ENCODE measurements at regions not wholly inside any gene's neighbourhood (a gene's known extent, or its start where the extent isn't known, plus 50 kb on each side); places are given as distances from the start of the nearest gene placed in this dataset.

DNA sequence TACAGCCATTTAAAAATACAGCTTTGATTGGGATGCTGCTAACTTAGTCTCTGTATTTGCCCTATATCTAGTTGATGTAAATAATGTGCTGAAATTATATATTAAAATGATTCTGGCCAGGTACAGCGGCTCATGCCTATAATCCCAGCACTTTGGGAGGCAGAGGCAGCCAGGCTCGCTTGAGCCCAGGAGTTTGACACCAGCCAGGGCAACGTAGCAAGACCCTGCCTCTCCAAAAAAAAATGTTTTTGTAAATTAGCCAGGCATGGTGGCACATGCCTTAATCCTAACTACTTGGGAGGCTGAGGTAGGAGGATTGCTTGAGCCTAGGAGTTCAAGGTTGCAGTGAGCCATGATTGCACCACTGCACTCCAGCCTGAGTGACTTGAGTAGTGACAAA is 143.8 kb upstream of the CELF2 start:
- H3K27me3 Mint-ChIP-seq (ENCODE audit: low read depth in 2 of 2), result peaks cover 15 to 34% of the 10 kb centered on the region in 2 donors
- H3K4me3 Mint-ChIP-seq, result no peak overlapping the region
- intact Hi-C loops (cut with micrococcal nuclease), result no loop called here
- H3K4me3 ChIP-seq (ENCODE audit: low read length), result no peak overlapping the region
- no peaks in the 10 kb centered on the region for H3K4me1 Mint-ChIP-seq
- no peaks in the 10 kb centered on the region for H3K36me3 Mint-ChIP-seq
- DNase-seq (no peak), ATAC-seq (no peak)
- H3K27me3 ChIP-seq (ENCODE audit: control insufficient read depth, insufficient read depth, low read length), result no peaks in the 10 kb centered on the region
- H3K9me3 Mint-ChIP-seq, result no peaks in the 10 kb centered on the region
- TF ChIP-seq, protein P1, sequence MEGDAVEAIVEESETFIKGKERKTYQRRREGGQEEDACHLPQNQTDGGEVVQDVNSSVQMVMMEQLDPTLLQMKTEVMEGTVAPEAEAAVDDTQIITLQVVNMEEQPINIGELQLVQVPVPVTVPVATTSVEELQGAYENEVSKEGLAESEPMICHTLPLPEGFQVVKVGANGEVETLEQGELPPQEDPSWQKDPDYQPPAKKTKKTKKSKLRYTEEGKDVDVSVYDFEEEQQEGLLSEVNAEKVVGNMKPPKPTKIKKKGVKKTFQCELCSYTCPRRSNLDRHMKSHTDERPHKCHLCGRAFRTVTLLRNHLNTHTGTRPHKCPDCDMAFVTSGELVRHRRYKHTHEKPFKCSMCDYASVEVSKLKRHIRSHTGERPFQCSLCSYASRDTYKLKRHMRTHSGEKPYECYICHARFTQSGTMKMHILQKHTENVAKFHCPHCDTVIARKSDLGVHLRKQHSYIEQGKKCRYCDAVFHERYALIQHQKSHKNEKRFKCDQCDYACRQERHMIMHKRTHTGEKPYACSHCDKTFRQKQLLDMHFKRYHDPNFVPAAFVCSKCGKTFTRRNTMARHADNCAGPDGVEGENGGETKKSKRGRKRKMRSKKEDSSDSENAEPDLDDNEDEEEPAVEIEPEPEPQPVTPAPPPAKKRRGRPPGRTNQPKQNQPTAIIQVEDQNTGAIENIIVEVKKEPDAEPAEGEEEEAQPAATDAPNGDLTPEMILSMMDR (IDR thresholded peaks at IDR 0.05), result no peak
- H3K27ac Mint-ChIP-seq, result no peak overlapping the region
- no peaks in the 10 kb centered on the region for H3K9me3 ChIP-seq (ENCODE audit: control insufficient read depth, insufficient read depth, low read length)
- 85% methylated on average over 3 of the region's 3 CpGs for WGBS (ENCODE audit: insufficient coverage)
- no peaks in the 10 kb centered on the region for H3K36me3 ChIP-seq (ENCODE audit: control insufficient read depth, insufficient read depth, low read length)
- H3K27ac ChIP-seq (ENCODE audit: low read length), result no peak overlapping the region
- no peaks in the 10 kb centered on the region for H3K4me1 ChIP-seq (ENCODE audit: control insufficient read depth, insufficient read depth, low read length)

DNA sequence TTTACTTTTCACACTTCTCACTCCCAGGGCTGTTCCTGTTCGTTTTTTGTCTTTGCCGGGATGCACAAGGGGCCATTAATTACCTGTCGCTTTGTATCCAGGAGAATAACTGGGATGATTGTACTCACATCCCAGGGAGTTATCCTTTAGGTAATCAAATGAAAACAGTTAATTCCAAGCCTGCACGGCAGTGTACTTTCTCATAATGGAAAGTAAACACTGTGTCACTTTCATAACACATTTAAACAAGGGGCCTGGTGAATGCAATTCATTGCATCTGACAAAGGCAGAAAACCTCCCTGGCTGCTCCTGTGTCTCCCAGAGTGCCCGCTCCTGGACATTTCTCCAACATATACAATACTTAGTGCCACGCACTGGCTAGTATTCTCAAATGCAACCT is 138.7 kb upstream of the CELF2 start:
- no peak overlapping the region for H3K27ac ChIP-seq (ENCODE audit: low read length)
- no peak for DNase-seq
- Mint-ChIP-seq H3K4me3 (no peak overlapping the region), H3K27ac (no peak overlapping the region), H3K4me1 (no peaks in the 10 kb centered on the region), H3K27me3 (ENCODE audit: low read depth in 2 of 2) (peaks cover 11 to 18% of the 10 kb centered on the region in 2 donors), H3K36me3 (peaks cover under 1% of the 10 kb centered on the region), H3K9me3 (peaks cover 0 to 2% of the 10 kb centered on the region in 2 donors)
- TF ChIP-seq, protein P1 (IDR thresholded peaks at IDR 0.05), result no peak
- no peaks in the 10 kb centered on the region for H3K27me3 ChIP-seq (ENCODE audit: control insufficient read depth, insufficient read depth, low read length)
- intact Hi-C loops (cut with micrococcal nuclease), result no loop called here
- WGBS (ENCODE audit: insufficient coverage), result 88% methylated on average over 6 of the region's 6 CpGs
- no peaks in the 10 kb centered on the region for H3K36me3 ChIP-seq (ENCODE audit: control insufficient read depth, insufficient read depth, low read length)
- H3K4me3 ChIP-seq (ENCODE audit: low read length), result no peak overlapping the region
- no peaks in the 10 kb centered on the region for H3K9me3 ChIP-seq (ENCODE audit: control insufficient read depth, insufficient read depth, low read length)
- ATAC-seq, result no peak
- H3K4me1 ChIP-seq (ENCODE audit: control insufficient read depth, insufficient read depth, low read length), result no peaks in the 10 kb centered on the region

DNA sequence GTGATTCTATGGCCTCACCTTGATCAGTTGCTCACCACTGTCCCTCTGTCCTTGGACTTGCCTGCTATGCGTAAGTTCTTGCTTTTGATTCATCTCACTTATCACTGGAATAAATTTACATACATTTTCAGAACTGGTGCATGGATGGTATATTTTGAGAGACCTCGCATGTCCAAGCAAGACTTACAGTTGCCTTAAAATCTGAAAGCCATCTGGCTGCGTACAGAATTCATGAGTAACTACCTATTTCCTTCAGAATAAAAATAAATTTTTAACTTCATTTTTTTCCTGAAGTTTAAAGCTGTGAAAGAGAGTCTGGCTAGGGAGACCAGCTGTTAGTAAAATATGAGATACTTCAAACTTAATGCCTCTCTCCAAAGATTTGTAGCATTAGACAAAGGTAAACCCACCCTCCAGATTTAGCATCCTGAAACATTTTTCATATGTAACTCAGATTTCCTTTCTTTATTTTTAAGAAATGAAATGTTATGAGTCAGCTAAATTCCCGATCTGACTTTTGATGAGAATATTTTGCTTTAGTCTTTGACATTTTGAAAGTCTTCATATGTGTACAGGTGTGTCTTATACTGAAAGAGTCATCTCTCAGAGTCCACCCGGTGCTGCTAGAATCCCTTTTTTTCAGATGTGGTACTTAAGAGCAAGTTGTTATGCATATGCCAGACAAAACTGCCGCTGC is 136.4 kb upstream of the CELF2 start:
- no peaks in the 10 kb centered on the region for H3K36me3 ChIP-seq (ENCODE audit: control insufficient read depth, insufficient read depth, low read length)
- Mint-ChIP-seq H3K27me3 (ENCODE audit: low read depth in 2 of 2) (peaks cover 13 to 17% of the 10 kb centered on the region in 2 donors), H3K4me1 (no peaks in the 10 kb centered on the region), H3K36me3 (peaks cover 10% of the 10 kb centered on the region), H3K4me3 (no peak overlapping the region), H3K27ac (no peak overlapping the region), H3K9me3 (peaks cover 3 to 7% of the 10 kb centered on the region in 2 donors)
- no peaks in the 10 kb centered on the region for H3K9me3 ChIP-seq (ENCODE audit: control insufficient read depth, insufficient read depth, low read length)
- DNase-seq, result no peak
- ATAC-seq, result no peak
- no peaks in the 10 kb centered on the region for H3K27me3 ChIP-seq (ENCODE audit: control insufficient read depth, insufficient read depth, low read length)
- H3K4me1 ChIP-seq (ENCODE audit: control insufficient read depth, insufficient read depth, low read length), result no peaks in the 10 kb centered on the region
- TF ChIP-seq, protein P1 (IDR thresholded peaks at IDR 0.05), result no peak
- intact Hi-C loops (cut with micrococcal nuclease), result no loop called here
- WGBS (ENCODE audit: insufficient coverage), result 76% methylated on average over 5 of the region's 6 CpGs
- H3K27ac ChIP-seq (ENCODE audit: low read length), result no peak overlapping the region
- no peak overlapping the region for H3K4me3 ChIP-seq (ENCODE audit: low read length)

DNA sequence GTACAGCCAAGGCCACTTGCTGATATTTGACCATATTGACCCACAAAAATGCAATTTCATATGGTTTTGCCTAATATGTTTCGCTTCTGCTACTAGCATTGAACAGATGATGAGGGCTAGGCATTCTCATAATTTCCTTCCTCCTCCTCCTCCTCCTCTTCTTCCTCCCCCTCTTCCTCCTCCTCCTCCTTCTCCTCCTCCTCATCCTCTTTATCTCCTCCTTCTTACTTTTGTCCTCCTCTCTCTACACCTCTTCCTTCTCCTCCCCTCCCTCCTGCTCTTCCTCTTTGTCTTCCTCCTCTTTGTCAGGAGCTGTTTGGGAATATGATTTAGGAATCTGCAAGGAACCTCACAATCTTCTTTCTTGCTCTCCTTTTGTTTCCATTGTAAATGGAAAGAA is 133.9 kb upstream of the CELF2 start:
- Histone ChIP-seq H3K4me1 (ENCODE audit: control insufficient read depth, insufficient read depth, low read length) (no peaks in the 10 kb centered on the region), H3K36me3 (ENCODE audit: control insufficient read depth, insufficient read depth, low read length) (no peaks in the 10 kb centered on the region), H3K27ac (ENCODE audit: low read length) (no peak overlapping the region), H3K27me3 (ENCODE audit: control insufficient read depth, insufficient read depth, low read length) (no peaks in the 10 kb centered on the region), H3K9me3 (ENCODE audit: control insufficient read depth, insufficient read depth, low read length) (no peaks in the 10 kb centered on the region), H3K4me3 (ENCODE audit: low read length) (no peak overlapping the region)
- no peaks in the 10 kb centered on the region for H3K4me1 Mint-ChIP-seq
- intact Hi-C loops (cut with micrococcal nuclease), result no loop called here
- ATAC-seq (no peak), DNase-seq (no peak)
- 87% methylated on average over 1 of the region's 1 CpG for WGBS (ENCODE audit: insufficient coverage)
- peaks cover 6 to 12% of the 10 kb centered on the region in 2 donors for H3K27me3 Mint-ChIP-seq (ENCODE audit: low read depth in 2 of 2)
- H3K36me3 Mint-ChIP-seq, result peaks cover 10% of the 10 kb centered on the region
- H3K27ac Mint-ChIP-seq, result no peak overlapping the region
- TF ChIP-seq, protein P1 (IDR thresholded peaks at IDR 0.05), result no peak
- H3K9me3 Mint-ChIP-seq, result peaks cover 3 to 7% of the 10 kb centered on the region in 2 donors
- no peak overlapping the region for H3K4me3 Mint-ChIP-seq
